ENCODE measurements at regions not wholly inside any gene's neighbourhood (a gene's known extent, or its start where the extent isn't known, plus 50 kb on each side); places are given as distances from the start of the nearest gene placed in this dataset.

DNA sequence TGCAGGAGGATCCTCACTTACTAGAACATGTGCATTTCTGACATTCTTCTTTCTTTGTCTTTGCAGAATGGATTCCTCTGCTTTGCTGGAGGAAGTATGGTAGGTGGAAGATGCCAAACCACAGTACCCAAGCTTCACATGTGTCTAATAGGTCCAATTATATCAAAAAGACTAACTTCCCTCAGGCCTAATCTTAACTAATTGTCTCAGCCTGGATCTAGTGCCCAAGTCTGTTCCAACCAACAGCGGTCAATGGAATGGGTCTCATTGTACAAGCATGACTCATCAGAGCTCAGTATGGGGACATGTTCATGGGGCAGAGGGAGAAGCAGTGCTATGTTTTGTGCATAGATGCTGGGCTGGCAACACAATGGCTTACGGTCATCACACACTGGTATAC lies 81.6 kb upstream of the CSNK1A1L start:
- 61 to 68% methylated on average over 2 of the region's 2 CpGs for WGBS, 2 experiments (ENCODE audit: low coverage in 1 of 2, low lambda C conversion rate in 2 of 2, missing lambda C conversion rate in 2 of 2)
- in situ Hi-C loops (cut with MboI), result no loop called here
- H3K27ac ChIP-seq, result no peak overlapping the region

DNA sequence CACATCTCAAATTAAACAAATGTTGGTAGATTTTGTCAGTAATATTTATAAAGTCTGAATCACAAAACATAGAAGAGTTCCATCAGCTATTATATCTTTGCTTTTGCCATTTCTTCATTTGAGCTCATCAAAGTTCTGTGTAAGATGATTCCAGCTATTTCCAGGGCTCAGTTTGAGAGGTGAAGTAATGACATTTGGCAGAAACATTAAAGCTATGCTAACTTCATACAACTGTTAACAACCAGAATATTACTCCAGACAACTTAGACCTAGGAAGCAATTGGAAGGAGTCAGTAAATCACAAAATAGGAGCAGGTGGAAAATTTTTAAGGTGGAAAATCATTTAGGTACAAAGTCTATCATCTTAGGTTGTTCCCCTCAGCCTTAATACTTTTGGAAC lies 76.2 kb upstream of the CSNK1A1L start:
- in situ Hi-C loops (cut with MboI), result no loop called here
- TF ChIP-seq EZH2 (IDR thresholded peaks at IDR 0.05; ENCODE audit: insufficient read depth, poor library complexity, severe bottlenecking) (no peak), EZH2phosphoT487 (IDR thresholded peaks at IDR 0.05; ENCODE audit: insufficient read depth, low read depth) (no peak)
- H3F3A ChIP-seq (ENCODE audit: insufficient read depth), result peaks cover 9% of the 10 kb centered on the region
- no peaks in the 10 kb centered on the region for H3K36me3 ChIP-seq (ENCODE audit: low read depth)
- no peaks in the 10 kb centered on the region for H3K9me2 ChIP-seq (ENCODE audit: insufficient read depth)
- H3K9ac ChIP-seq, result no peak overlapping the region
- H3K79me2 ChIP-seq (ENCODE audit: insufficient read depth), result no peaks in the 10 kb centered on the region
- no peak overlapping the region for H3K4me3 ChIP-seq
- no peaks in the 10 kb centered on the region for H3K27me3 ChIP-seq (replicated peaks; ENCODE audit: insufficient read depth)
- no peaks in the 10 kb centered on the region for H3K9me3 ChIP-seq (ENCODE audit: low read depth)
- H3K4me2 ChIP-seq (ENCODE audit: unreplicated experiment), result no peak overlapping the region
- H3K27ac ChIP-seq, result no peak overlapping the region
- no peak overlapping the region for H2AFZ ChIP-seq
- no peak for DNase-seq
- H3K4me1 ChIP-seq (ENCODE audit: insufficient read depth), result peaks cover 3% of the 10 kb centered on the region
- no peaks in the 10 kb centered on the region for H4K20me1 ChIP-seq (ENCODE audit: insufficient read depth)

More for the DNA sequence above, 81.6 kb upstream of the CSNK1A1L start:
- peaks cover 19% of the 10 kb centered on the region for H3F3A ChIP-seq (ENCODE audit: insufficient read depth)
- H2AFZ ChIP-seq, result no peak overlapping the region
- peak; percentile 53 for DNase-seq
- H3K9me3 ChIP-seq (ENCODE audit: low read depth), result no peaks in the 10 kb centered on the region
- no peaks in the 10 kb centered on the region for H3K27me3 ChIP-seq (replicated peaks; ENCODE audit: insufficient read depth)
- no peaks in the 10 kb centered on the region for H3K36me3 ChIP-seq (ENCODE audit: low read depth)
- no peak overlapping the region for H3K9ac ChIP-seq
- no peak overlapping the region for H3K4me2 ChIP-seq (ENCODE audit: unreplicated experiment)
- TF ChIP-seq EZH2phosphoT487 (IDR thresholded peaks at IDR 0.05; ENCODE audit: insufficient read depth, low read depth) (no peak), EZH2 (IDR thresholded peaks at IDR 0.05; ENCODE audit: insufficient read depth, poor library complexity, severe bottlenecking) (no peak)
- H3K4me1 ChIP-seq (ENCODE audit: insufficient read depth), result peaks cover 5% of the 10 kb centered on the region; the same call in 1 of the 2 replicates
- H3K79me2 ChIP-seq (ENCODE audit: insufficient read depth), result no peaks in the 10 kb centered on the region
- H3K9me2 ChIP-seq (ENCODE audit: insufficient read depth), result no peaks in the 10 kb centered on the region
- H4K20me1 ChIP-seq (ENCODE audit: insufficient read depth), result no peaks in the 10 kb centered on the region
- H3K4me3 ChIP-seq, result no peak overlapping the region

DNA sequence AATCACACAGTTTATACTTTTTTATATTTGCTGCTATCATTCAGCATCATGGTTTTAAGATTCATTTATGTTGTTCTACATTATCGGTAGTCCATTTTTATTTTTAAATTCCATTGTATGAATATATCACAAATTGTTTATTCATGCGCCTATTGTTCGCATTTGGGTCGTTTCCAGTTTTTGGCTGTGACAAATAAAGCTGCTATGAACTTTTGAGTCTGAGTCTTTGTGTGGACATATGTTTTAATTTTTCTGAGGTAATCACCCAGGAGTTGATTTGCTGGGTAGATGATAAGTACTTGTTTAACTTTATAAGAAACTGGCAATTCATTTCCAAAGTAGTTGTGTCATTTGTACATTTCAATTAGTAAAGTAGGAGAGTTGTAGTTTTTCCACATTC lies 74.2 kb upstream of the CSNK1A1L start:
- no peak overlapping the region for H3K4me2 ChIP-seq (ENCODE audit: unreplicated experiment)
- WGBS, 2 experiments (ENCODE audit: low coverage in 1 of 2, low lambda C conversion rate in 2 of 2, missing lambda C conversion rate in 2 of 2), result 90 to 96% methylated on average over 4 of the region's 4 CpGs
- TF ChIP-seq EZH2phosphoT487 (IDR thresholded peaks at IDR 0.05; ENCODE audit: insufficient read depth, low read depth) (no peak), EZH2 (IDR thresholded peaks at IDR 0.05; ENCODE audit: insufficient read depth, poor library complexity, severe bottlenecking) (no peak)
- no peak overlapping the region for H3K27ac ChIP-seq
- no peaks in the 10 kb centered on the region for H3K9me2 ChIP-seq (ENCODE audit: insufficient read depth)
- H3K9me3 ChIP-seq (ENCODE audit: low read depth), result no peaks in the 10 kb centered on the region
- no peaks in the 10 kb centered on the region for H3K27me3 ChIP-seq (replicated peaks; ENCODE audit: insufficient read depth)
- H3K4me3 ChIP-seq, result no peak overlapping the region
- no peaks in the 10 kb centered on the region for H4K20me1 ChIP-seq (ENCODE audit: insufficient read depth)
- H2AFZ ChIP-seq, result no peak overlapping the region
- DNase-seq, result no peak
- H3K79me2 ChIP-seq (ENCODE audit: insufficient read depth), result no peaks in the 10 kb centered on the region
- no peak overlapping the region for H3K9ac ChIP-seq
- peaks cover 20% of the 10 kb centered on the region for H3F3A ChIP-seq (ENCODE audit: insufficient read depth)
- no peaks in the 10 kb centered on the region for H3K36me3 ChIP-seq (ENCODE audit: low read depth)
- peaks cover 22% of the 10 kb centered on the region for H3K4me1 ChIP-seq (ENCODE audit: insufficient read depth)
- in situ Hi-C loops (cut with MboI), result no loop called here

DNA sequence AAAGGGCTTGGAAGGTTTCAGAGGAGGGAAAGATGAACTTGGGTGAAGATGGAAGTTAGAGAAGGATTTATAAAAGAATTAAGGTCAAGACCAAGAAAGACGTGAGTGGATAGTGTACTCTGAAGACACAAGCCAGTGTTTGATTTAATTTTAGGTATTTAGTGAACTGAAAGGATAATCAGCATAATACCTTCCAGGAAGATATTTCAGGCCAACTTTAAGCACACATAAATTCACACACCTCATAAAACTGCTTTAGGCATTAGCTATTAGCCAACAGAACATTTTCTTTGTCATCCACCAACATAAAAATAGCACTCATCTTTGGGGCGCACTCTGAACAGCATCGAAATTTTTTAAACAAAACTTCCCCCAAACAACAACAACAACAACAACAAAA lies 71.7 kb upstream of the CSNK1A1L start:
- Histone ChIP-seq H2AFZ (no peak overlapping the region), H3K9me3 (ENCODE audit: low read depth) (no peaks in the 10 kb centered on the region), H3K79me2 (ENCODE audit: insufficient read depth) (no peaks in the 10 kb centered on the region), H3K4me1 (ENCODE audit: insufficient read depth) (peaks cover 42% of the 10 kb centered on the region), H3F3A (ENCODE audit: insufficient read depth) (peaks cover 38% of the 10 kb centered on the region), H3K9me2 (ENCODE audit: insufficient read depth) (no peaks in the 10 kb centered on the region), H3K4me3 (no peak overlapping the region), H3K27me3 (replicated peaks; ENCODE audit: insufficient read depth) (no peaks in the 10 kb centered on the region), H3K9ac (no peak overlapping the region), H3K4me2 (ENCODE audit: unreplicated experiment) (no peak overlapping the region), H3K27ac (no peak overlapping the region), H4K20me1 (ENCODE audit: insufficient read depth) (no peaks in the 10 kb centered on the region), H3K36me3 (ENCODE audit: low read depth) (no peaks in the 10 kb centered on the region)
- 75 to 78% methylated on average over 3 of the region's 3 CpGs for WGBS, 2 experiments (ENCODE audit: low coverage in 1 of 2, low lambda C conversion rate in 2 of 2, missing lambda C conversion rate in 2 of 2)
- no peak for TF ChIP-seq EZH2 (IDR thresholded peaks at IDR 0.05; ENCODE audit: insufficient read depth, poor library complexity, severe bottlenecking)
- no peak for TF ChIP-seq EZH2phosphoT487 (IDR thresholded peaks at IDR 0.05; ENCODE audit: insufficient read depth, low read depth)
- DNase-seq, result no peak
- in situ Hi-C loops (cut with MboI), result no loop called here

DNA sequence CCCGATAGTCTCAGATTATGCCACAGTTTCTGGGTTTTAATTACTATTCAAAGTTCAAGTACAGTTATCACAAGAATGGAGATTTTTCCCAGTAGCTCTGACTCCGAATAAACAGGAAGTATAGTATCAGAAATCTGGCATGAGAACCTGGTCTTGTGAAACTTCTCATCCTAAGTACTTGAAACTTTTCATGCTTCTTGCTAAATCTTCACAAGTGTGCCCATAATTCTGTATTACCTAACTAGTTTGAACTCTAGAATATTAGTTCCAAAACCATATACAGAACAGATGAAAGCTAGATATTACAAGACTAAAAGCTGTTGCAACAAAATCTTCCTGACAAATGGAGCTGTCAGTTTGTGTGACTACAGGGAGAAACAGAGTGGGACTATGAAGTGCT lies 70.5 kb upstream of the CSNK1A1L start:
- no peak for TF ChIP-seq EZH2 (IDR thresholded peaks at IDR 0.05; ENCODE audit: insufficient read depth, poor library complexity, severe bottlenecking)
- Histone ChIP-seq H3K9me2 (ENCODE audit: insufficient read depth) (no peaks in the 10 kb centered on the region), H3K27ac (peak overlapping the region; percentile 67), H3K4me2 (ENCODE audit: unreplicated experiment) (peak overlapping the region; percentile 49), H3K4me3 (0 out of 2 replicates have a peak overlapping the region, but pooled peaks have one; percentile 16), H3K79me2 (ENCODE audit: insufficient read depth) (no peaks in the 10 kb centered on the region), H2AFZ (no peak overlapping the region), H3K27me3 (replicated peaks; ENCODE audit: insufficient read depth) (no peaks in the 10 kb centered on the region), H4K20me1 (ENCODE audit: insufficient read depth) (no peaks in the 10 kb centered on the region), H3K36me3 (ENCODE audit: low read depth) (no peaks in the 10 kb centered on the region), H3K4me1 (ENCODE audit: insufficient read depth) (peaks cover 42% of the 10 kb centered on the region), H3K9me3 (ENCODE audit: low read depth) (no peaks in the 10 kb centered on the region), H3K9ac (peak overlapping the region; percentile 17; the same call in 1 of the 2 replicates), H3F3A (ENCODE audit: insufficient read depth) (peaks cover 38% of the 10 kb centered on the region)
- in situ Hi-C loops (cut with MboI), result no loop called here
- WGBS, 2 experiments (ENCODE audit: low coverage in 1 of 2, low lambda C conversion rate in 2 of 2, missing lambda C conversion rate in 2 of 2), result 2 to 5% methylated on average over 2 of the region's 2 CpGs
- DNase-seq, result peak; percentile 89
